ENCODE measurements at regions not wholly inside any gene's neighbourhood (a gene's known extent, or its start where the extent isn't known, plus 50 kb on each side); places are given as distances from the start of the nearest gene placed in this dataset.
A peak's percentile ranks its signal among the peaks of the same experiment; 100 is the strongest.

GRCh38 chr10:104580774-104581675 lies 60.1 kb upstream of the SORCS3 start (continued):
- no peak for TF ChIP-seq ZBTB4 (CRISPR knock-in tag; IDR thresholded peaks at IDR 0.05)
- TF ChIP-seq SUPT20H (IDR thresholded peaks at IDR 0.05; ENCODE audit: borderline replicate concordance, control insufficient read depth, low read depth, low read length): no peak
- TF ChIP-seq JUND (IDR thresholded peaks at IDR 0.05; ENCODE audit: low read depth, low read length): no peak
- TF ChIP-seq TAF1 (IDR thresholded peaks at IDR 0.05; ENCODE audit: borderline replicate concordance, low read depth, low read length): no peak
- TF ChIP-seq HDAC2 (IDR thresholded peaks at IDR 0.05): no peak
- TF ChIP-seq YY1 (IDR thresholded peaks at IDR 0.05; ENCODE audit: low read depth, low read length): 0 out of 2 replicates have a peak, but pooled peaks have one; percentile 33
- no peak for TF ChIP-seq ZNF217 (IDR thresholded peaks at IDR 0.05)
- TF ChIP-seq MYC (IDR thresholded peaks at IDR 0.05; ENCODE audit: insufficient read depth, insufficient read length, insufficient replicate concordance, low read length, severe bottlenecking): no peak
- TF ChIP-seq MEF2A (IDR thresholded peaks at IDR 0.05; ENCODE audit: insufficient read depth, low read depth, low read length): no peak
- TF ChIP-seq EED (IDR thresholded peaks at IDR 0.05; ENCODE audit: low read depth): no peak
- no peak for TF ChIP-seq POLR2AphosphoS2 (IDR thresholded peaks at IDR 0.05; ENCODE audit: low read depth, low read length)
- peak; percentile 41 for TF ChIP-seq RUNX3 (IDR thresholded peaks at IDR 0.05; ENCODE audit: low read length)
- no peak for TF ChIP-seq YBX1 (IDR thresholded peaks at IDR 0.05)
- peak; percentile 65 for TF ChIP-seq RAD21 (IDR thresholded peaks at IDR 0.05; ENCODE audit: insufficient read depth, low read depth, low read length)
- no peak for TF ChIP-seq LARP7 (IDR thresholded peaks at IDR 0.05)
- no peak for TF ChIP-seq MYB (IDR thresholded peaks at IDR 0.05; ENCODE audit: borderline replicate concordance, low read depth, low read length)
- TF ChIP-seq MLLT1 (IDR thresholded peaks at IDR 0.05): no peak
- no peak for TF ChIP-seq SP1 (IDR thresholded peaks at IDR 0.05; ENCODE audit: low read depth, low read length)
- TF ChIP-seq SIX5 (IDR thresholded peaks at IDR 0.05; ENCODE audit: low read depth, low read length, severe bottlenecking): no peak
- no peak for TF ChIP-seq TCF7 (IDR thresholded peaks at IDR 0.05; ENCODE audit: borderline replicate concordance)
- no peak for TF ChIP-seq PBX3 (IDR thresholded peaks at IDR 0.05; ENCODE audit: insufficient replicate concordance, low read depth, low read length)
- no peak for TF ChIP-seq ZNF622 (IDR thresholded peaks at IDR 0.05)
- TF ChIP-seq HDGF (IDR thresholded peaks at IDR 0.05): no peak
- no peak for TF ChIP-seq IRF3 (IDR thresholded peaks at IDR 0.05)

All from GM12878 (cell line).